Posterior cingulate gyrus (tissue), 11 donors: ENCODE measurements at regions not wholly inside any gene's neighbourhood (a gene's known extent, or its start where the extent isn't known, plus 50 kb on each side); places are given as distances from the start of the nearest gene placed in this dataset.

ENCODE experiments used
- DNase-seq, 10 donors: peaks; one replicate each; pipeline versions ENCODE4 v3.0.0 to v3.0.0-alpha.2; 2020 to 2021; ENCODE audit warnings: mixed read lengths in 3 of 10
- intact Hi-C: fragments of 100-400 bp; cut with DNase I; formaldehyde crosslinking; loops from one replicate; pipeline ENCODE4 v1.15.1; 2023

GRCh38 chr14:31942166-31942841 lies 134.8 kb upstream of the ARHGAP5 start:
- intact Hi-C loops = no loop called here
- DNase-seq = no peak

GRCh38 chr14:31943217-31943799 lies 133.8 kb upstream of the ARHGAP5 start:
- intact Hi-C loops = no loop called here
- DNase-seq = no peak

DNA sequence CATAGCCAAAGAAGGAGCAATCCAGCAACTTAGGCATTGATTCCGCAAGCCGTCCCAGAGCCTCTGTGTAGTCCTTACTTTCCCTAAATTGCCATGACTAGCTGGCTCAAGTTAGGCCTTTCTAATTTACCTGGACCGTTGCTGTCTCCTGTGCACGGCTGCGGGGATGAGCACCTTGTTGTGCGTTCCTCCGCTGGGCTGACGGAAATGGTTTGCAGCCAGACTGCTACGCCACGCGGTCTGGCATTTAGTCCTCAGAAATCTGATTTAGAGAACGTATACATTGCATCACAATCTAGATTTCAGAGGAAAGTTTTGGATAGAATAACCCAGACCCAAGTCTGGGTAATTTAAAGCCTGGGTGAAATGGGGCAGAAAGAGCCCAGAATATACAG lies 133.2 kb upstream of the ARHGAP5 start:
- intact Hi-C loops = no loop called here
- no peak for DNase-seq

- intact Hi-C loops = no loop called here
Observed at GRCh38 chr14:31944256-31945073, 132.6 kb upstream of the ARHGAP5 start.

DNA sequence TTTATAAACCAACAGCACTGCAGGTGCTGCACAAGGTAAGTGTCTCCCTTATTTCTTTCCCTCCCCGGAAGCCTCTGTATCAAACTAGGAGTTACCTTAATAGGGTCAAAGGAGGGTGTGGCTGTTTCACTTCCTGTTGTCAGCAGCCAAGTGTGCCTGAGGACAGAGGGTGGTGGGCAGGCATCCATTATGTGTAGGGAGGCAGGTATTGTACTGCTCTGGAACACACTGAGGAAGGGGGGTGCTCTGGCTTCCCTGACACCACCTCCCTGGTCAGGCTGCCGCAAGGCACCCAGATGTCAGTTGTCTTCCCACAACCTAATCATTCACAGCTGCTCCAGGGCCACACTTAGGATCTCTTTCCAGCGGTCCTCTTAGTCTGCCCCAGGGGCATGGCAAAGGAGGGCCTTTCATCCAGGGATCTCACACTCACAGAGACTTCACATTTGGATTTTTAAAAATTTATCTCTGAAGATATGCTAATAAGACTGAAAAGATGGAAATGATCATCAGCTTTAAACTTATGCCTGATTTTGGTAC lies 132.0 kb upstream of the ARHGAP5 start:
- no peak for DNase-seq

More at GRCh38 chr14:31944256-31945073, 132.6 kb upstream of the ARHGAP5 start:
- DNase-seq = no peak

DNA sequence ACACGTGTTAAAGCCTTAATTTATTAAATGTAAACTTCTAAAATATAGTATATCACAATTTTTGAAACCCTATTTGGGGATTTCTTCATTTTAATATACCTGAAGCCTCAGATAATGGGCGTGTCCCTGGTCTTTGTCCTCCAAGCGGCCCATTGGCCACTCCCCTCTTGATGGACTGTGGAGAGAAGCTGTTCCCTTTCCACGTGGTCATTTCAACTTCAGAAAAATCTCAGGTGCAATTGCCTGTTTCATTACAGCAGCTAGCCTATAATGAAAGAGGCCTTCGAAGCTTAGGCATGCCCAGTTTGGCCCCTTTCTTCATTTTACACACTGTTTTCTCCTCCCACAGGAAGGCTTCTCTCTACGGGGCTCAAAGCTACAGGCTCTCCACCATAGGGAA lies 131.4 kb upstream of the ARHGAP5 start:
- intact Hi-C loops = no loop called here
- DNase-seq = no peak

More for the DNA sequence above, 132.0 kb upstream of the ARHGAP5 start:
- intact Hi-C loops = no loop called here

DNA sequence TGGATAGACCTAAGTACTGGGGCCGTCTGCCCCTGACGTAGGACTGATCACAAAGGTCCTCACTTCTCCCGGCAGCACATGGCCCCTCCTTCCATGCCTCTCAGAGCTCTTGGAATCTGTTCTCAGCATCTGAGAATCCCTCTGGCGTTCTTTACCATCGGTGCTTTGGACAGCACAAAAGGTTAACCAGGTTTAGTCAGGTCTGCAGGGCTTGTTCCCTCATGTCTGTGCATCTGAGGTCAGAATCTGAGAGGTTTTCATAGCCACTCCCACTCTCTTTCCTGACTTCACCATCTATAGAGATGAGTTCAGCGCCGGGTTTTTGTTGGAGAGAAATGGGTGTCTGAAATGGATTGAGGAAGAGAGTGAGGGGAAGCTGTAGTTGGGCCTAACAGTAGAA lies 130.0 kb upstream of the ARHGAP5 start:
- no peak for DNase-seq
- intact Hi-C loops = no loop called here

- intact Hi-C loops = no loop called here
- no peak for DNase-seq
Observed at GRCh38 chr14:31947680-31948595, 129.2 kb upstream of the ARHGAP5 start.

DNA sequence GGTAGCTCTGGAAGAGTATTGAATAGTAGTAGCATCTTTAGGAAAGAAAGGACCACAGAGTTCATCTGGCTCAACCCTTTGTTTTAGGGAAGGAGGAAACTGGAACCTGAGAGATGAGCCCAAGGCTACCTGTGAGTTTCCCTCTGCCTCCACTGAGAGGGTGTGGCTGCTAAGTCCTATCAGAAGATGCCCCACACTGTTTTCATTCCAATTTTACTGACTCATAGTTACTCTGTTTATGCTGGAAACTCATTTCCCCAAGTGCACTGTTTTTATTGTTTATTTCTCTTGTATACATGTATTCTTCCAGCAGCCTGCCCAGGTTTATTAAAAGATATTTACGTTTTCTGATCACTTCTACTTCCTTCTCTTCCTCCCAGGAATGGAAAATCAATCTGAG lies 127.4 kb upstream of the ARHGAP5 start:
- intact Hi-C loops = no loop called here
- DNase-seq = no peak

DNA sequence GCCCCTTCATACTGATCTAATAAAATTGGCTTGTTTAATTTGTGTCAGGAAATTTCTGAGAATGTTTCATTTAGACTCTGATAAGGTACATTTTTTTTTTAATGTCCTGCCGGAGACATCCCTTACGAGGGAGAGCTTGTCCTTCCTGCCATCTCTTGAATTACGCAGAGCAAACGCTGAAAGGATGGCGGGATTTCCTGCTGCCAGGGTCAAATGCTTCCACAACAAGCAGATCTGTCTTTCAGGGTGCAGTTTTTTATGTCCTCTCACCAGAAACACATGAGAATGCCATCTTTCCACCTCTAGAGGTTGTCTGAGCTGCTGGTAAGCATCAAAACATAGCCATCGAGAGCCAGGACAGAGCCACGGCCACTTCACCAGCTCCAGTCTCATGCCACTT lies 126.8 kb upstream of the ARHGAP5 start:
- DNase-seq = no peak

GRCh38 chr14:31950764-31951637 lies 126.1 kb upstream of the ARHGAP5 start:
- intact Hi-C loops = no loop called here
- DNase-seq = peak in 1 of 10 donors; percentile 72

More for the DNA sequence above, 126.8 kb upstream of the ARHGAP5 start:
- intact Hi-C loops = no loop called here

- DNase-seq = no peak
- intact Hi-C loops = no loop called here
Observed at GRCh38 chr14:31951638-31951964, 125.5 kb upstream of the ARHGAP5 start.

- intact Hi-C loops = no loop called here
- peak in 1 of 10 donors; percentile 63 for DNase-seq
Observed at GRCh38 chr14:31952573-31952972, 124.5 kb upstream of the ARHGAP5 start.

DNA sequence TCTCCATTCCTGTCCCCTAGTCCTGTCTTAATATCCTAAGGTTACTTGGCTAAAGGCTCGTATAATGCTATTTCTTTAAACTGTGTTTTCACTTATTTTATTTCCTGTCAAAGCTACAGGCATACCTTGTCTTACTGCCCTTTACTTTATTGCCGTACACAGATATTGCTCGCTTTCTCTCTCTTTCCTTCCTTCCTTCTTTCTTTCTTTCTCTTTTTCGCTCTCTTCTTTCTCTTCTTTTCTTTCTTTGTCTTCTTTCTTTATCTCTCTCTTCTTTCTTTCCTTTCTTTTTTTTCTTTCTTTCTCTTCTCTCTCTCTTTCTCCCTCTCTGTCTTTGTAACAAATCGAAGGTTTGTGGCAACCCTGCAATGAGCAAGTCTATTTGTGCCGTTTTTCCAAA lies 123.9 kb upstream of the ARHGAP5 start:
- DNase-seq = no peak
- intact Hi-C loops = no loop called here

DNA sequence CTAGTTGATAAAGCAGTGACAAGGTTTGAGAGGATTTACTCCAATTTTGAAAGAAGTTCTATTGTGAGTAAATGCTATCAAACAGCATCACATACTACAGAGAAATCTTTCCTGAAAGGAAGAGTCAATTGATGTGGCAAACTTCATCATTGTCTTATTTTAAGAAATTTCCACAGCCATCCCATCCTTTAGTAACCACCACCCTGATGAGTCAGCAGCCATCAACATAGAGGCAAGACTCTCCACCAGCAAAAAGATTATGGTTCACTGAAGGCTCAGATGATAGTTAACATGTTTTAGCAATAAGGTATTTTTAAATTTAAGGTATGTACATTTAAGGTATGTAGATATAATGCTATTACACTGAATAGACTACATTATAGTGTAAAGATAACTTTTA lies 122.1 kb upstream of the ARHGAP5 start:
- intact Hi-C loops = no loop called here
- DNase-seq = no peak

DNA sequence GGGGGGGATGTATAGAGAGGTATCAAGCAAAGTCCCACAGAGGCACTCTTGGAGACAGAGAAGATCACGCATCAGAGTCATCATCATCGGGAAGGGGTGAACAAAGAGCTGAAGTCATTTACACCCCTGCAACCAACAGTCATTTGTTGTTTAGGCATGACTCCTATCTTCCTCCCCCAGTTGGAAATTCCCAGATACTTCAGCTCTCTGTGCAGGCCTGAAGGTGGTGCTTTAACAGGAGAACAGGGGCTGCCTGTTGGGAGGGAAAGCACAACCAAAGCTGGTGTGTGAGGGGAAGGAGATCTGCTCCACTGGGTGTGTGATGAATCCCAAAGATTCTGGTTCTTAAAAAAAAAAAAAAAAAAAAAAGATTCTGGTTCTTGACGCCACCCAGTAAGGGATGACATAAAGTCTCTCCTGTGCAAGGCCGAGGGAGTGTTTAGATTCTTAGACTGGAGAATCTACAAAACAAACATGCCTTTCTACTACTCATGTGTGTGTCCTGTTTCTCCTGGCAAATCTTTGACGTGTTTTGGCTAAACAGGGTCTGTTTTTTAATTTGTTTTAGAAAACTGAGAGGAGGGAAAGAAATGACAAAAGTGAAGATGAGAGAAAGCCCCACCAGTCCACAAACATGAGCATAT lies 121.0 kb upstream of the ARHGAP5 start:
- intact Hi-C loops = no loop called here
- DNase-seq = no peak

- intact Hi-C loops = no loop called here
- DNase-seq = no peak
Observed at GRCh38 chr14:31957565-31957964, 119.5 kb upstream of the ARHGAP5 start.

GRCh38 chr14:31960039-31960438 lies 117.1 kb upstream of the ARHGAP5 start:
- DNase-seq = no peak
- intact Hi-C loops = no loop called here

DNA sequence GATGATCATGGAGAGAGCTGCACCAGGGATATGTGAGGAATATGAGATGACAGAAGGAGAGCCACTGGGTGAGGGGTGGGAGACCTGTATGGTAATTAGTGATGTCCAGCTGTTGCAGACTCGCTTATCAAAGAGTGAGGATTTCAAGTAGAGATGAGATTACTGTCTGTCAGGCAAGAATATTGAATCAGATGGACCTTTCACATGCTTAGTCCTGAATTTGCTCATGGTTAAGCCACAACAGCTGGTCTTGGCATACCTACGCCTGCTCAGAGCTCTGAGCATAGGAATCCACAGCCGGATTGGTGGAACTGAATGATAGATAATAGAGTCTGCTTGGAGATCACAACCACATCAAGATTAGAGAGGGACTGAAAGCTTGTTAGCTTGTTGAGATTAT lies 115.2 kb upstream of the ARHGAP5 start:
- DNase-seq = no peak
- intact Hi-C loops = no loop called here
